ENCODE measurements at regions not wholly inside any gene's neighbourhood (a gene's known extent, or its start where the extent isn't known, plus 50 kb on each side); places are given as distances from the start of the nearest gene placed in this dataset.

- TF ChIP-seq, protein P1, sequence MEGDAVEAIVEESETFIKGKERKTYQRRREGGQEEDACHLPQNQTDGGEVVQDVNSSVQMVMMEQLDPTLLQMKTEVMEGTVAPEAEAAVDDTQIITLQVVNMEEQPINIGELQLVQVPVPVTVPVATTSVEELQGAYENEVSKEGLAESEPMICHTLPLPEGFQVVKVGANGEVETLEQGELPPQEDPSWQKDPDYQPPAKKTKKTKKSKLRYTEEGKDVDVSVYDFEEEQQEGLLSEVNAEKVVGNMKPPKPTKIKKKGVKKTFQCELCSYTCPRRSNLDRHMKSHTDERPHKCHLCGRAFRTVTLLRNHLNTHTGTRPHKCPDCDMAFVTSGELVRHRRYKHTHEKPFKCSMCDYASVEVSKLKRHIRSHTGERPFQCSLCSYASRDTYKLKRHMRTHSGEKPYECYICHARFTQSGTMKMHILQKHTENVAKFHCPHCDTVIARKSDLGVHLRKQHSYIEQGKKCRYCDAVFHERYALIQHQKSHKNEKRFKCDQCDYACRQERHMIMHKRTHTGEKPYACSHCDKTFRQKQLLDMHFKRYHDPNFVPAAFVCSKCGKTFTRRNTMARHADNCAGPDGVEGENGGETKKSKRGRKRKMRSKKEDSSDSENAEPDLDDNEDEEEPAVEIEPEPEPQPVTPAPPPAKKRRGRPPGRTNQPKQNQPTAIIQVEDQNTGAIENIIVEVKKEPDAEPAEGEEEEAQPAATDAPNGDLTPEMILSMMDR (IDR thresholded peaks at IDR 0.05), result no peak
- TF ChIP-seq ZFX (IDR thresholded peaks at IDR 0.05; ENCODE audit: borderline replicate concordance), result no peak
Measured at GRCh38 chr3:184497804-184498203, 63.8 kb upstream of the EPHB3 start.

Data from 22Rv1 (cell line).